Transverse colon (tissue), 4 donors: ENCODE measurements at regions not wholly inside any gene's neighbourhood (a gene's known extent, or its start where the extent isn't known, plus 50 kb on each side); places are given as distances from the start of the nearest gene placed in this dataset.

ENCODE experiments used
- DNase-seq: peaks from one replicate; pipeline ENCODE4 v3.0.0-alpha.2; 2019
- H3K27ac ChIP-seq, 4 donors: fragments of 200-600 bp; sonication (generic); 2 replicates each; pipeline ENCODE4 v1.5.1; 2016 to 2018; ENCODE audit warnings: inconsistent platforms in 4 of 4
- H3K27me3 ChIP-seq: fragments of 200-600 bp; sonication (generic); 2 replicates; pipeline ENCODE4 v1.5.1; 2017; ENCODE audit warnings: inconsistent platforms
- H3K36me3 ChIP-seq, 4 donors: fragments of 200-600 bp; sonication (generic); 2 replicates each; pipeline ENCODE4 v1.5.1; 2017 to 2019; ENCODE audit warnings: inconsistent platforms in 4 of 4
- H3K4me1 ChIP-seq, 4 donors: fragments of 200-600 bp; sonication (generic); 2 replicates each; pipeline ENCODE4 v1.5.1; 2017 to 2020; ENCODE audit warnings: inconsistent platforms in 4 of 4
- H3K4me3 ChIP-seq, 4 donors: fragments of 200-600 bp; sonication (generic); 1 replicate in 1 of 4; 2 replicates in 3 of 4; pipeline versions ENCODE4 v1.5.1 to v1.6.1; 2017 to 2019; ENCODE audit warnings: inconsistent platforms in 4 of 4
- H3K9me3 ChIP-seq, 2 donors: fragments of 200-600 bp; sonication (generic); 2 replicates each; pipeline ENCODE4 v1.5.1; 2017 to 2019; ENCODE audit warnings: inconsistent platforms in 2 of 2
- CTCF ChIP-seq, 5 experiments: fragments of 200-600 bp in 3 of 5; fragments of 450-650 bp in 2 of 5; sonication (generic) in 3 of 5; IDR thresholded peaks; 1 replicate in 2 of 5; 2 replicates in 3 of 5; pipeline ENCODE4 v1.5.1; 2016 to 2017; ENCODE audit warnings: antibody characterized with exemption in 5 of 5, inconsistent platforms in 3 of 5, mild to moderate bottlenecking in 2 of 5, moderate library complexity in 1 of 5
- EP300 ChIP-seq: sonication (generic); formaldehyde crosslinking; IDR thresholded peaks from one replicate; pipeline ENCODE4 v1.6.1; 2017; ENCODE audit warnings: antibody characterized with exemption, low read depth
- POLR2A ChIP-seq: fragments of 450-650 bp; IDR thresholded peaks from one replicate; pipeline ENCODE4 v1.6.1; 2016; ENCODE audit warnings: antibody characterized with exemption, mild to moderate bottlenecking, moderate library complexity
- POLR2AphosphoS5 ChIP-seq, 3 donors: sonication (generic); formaldehyde crosslinking; IDR thresholded peaks; one replicate each; pipeline ENCODE4 v1.6.1; 2016; ENCODE audit warnings: antibody characterized with exemption in 3 of 3
- WGBS, 2 donors: methylation state at CpG; one replicate each; pipeline ENCODE4 v1.1.5; 2018; ENCODE audit warnings: low coverage in 1 of 2; 5-methylcytosine and 5-hydroxymethylcytosine counted together
- in situ Hi-C, 4 donors: fragments of 200-750 bp; cut with MboI; loops; one replicate each; pipeline versions ENCODE4 v1.15.0 to v1.15.1; 2017; ENCODE audit warnings: low sequenced_read_pairs in 3 of 4, low pct_ligation_motif_present in 1 of 4, low pct_unique_long_range_greater_than_20kb in 1 of 4
- intact Hi-C: fragments of 100-400 bp; cut with DNase I; formaldehyde crosslinking; loops from one replicate; pipeline ENCODE4 v1.15.1; 2023; ENCODE audit warnings: low total_unique reads

- Histone ChIP-seq H3K4me3 (no peak overlapping the region), H3K4me1 (peaks cover 0 to 5% (median 0%) of the 10 kb centered on the region in 4 donors), H3K9me3 (no peaks in the 10 kb centered on the region), H3K36me3 (no peaks in the 10 kb centered on the region), H3K27ac (no peak overlapping the region), H3K27me3 (no peaks in the 10 kb centered on the region)
- intact Hi-C loops (no loop called here), in situ Hi-C loops (loop anchor here (10.0 to 25.0 kb wide), 3 partner anchors 354 to 732 kb away; no protein-coding TSS in a partner anchor)
- DNase-seq, result no peak
- WGBS, 2 donors, result 33 to 47% methylated on average over 1 to 2 of the region's 2 CpGs
- TF ChIP-seq POLR2A (no peak), POLR2AphosphoS5 (IDR thresholded peaks at IDR 0.05) (no peak), CTCF (IDR thresholded peaks at IDR 0.05) (no peak), EP300 (no peak)
Measured at GRCh38 chr6:142682985-142683384, 262.0 kb downstream of the HIVEP2 start.

- H3K27ac ChIP-seq, result no peak overlapping the region
- in situ Hi-C loops, result loop anchor here (10.0 to 25.0 kb wide), 3 partner anchors 354 to 731 kb away; no protein-coding TSS in a partner anchor
Measured at GRCh38 chr6:142683714-142684141, 261.2 kb downstream of the HIVEP2 start.

GRCh38 chr6:142684371-142684770 is 260.6 kb downstream of the HIVEP2 start:
- no peak overlapping the region for H3K4me3 ChIP-seq
- no peak for TF ChIP-seq POLR2A
- TF ChIP-seq CTCF (IDR thresholded peaks at IDR 0.05), result no peak
- TF ChIP-seq POLR2AphosphoS5 (IDR thresholded peaks at IDR 0.05), result no peak
- TF ChIP-seq EP300, result no peak
- no peak overlapping the region for H3K27ac ChIP-seq
- in situ Hi-C loops, result loop anchor here (10.0 to 25.0 kb wide), 3 partner anchors 353 to 730 kb away; no protein-coding TSS in a partner anchor
- H3K27me3 ChIP-seq, result no peaks in the 10 kb centered on the region
- H3K9me3 ChIP-seq, result no peaks in the 10 kb centered on the region
- peaks cover 0 to 5% (median 0%) of the 10 kb centered on the region in 4 donors for H3K4me1 ChIP-seq
- 60 to 96% methylated on average over 1 of the region's 1 CpG for WGBS, 2 donors
- no peaks in the 10 kb centered on the region for H3K36me3 ChIP-seq
- intact Hi-C loops, result no loop called here
- no peak for DNase-seq

More at GRCh38 chr6:142683714-142684141, 261.2 kb downstream of the HIVEP2 start:
- Histone ChIP-seq H3K36me3 (no peaks in the 10 kb centered on the region), H3K4me1 (peaks cover 0 to 5% (median 0%) of the 10 kb centered on the region in 4 donors), H3K27me3 (no peaks in the 10 kb centered on the region), H3K9me3 (no peaks in the 10 kb centered on the region), H3K4me3 (no peak overlapping the region)
- intact Hi-C loops, result no loop called here
- no peak for TF ChIP-seq POLR2AphosphoS5 (IDR thresholded peaks at IDR 0.05)
- no peak for TF ChIP-seq POLR2A
- TF ChIP-seq EP300, result no peak
- no peak for TF ChIP-seq CTCF (IDR thresholded peaks at IDR 0.05)
- DNase-seq, result no peak
- 77 to 78% methylated on average over 3 to 6 of the region's 6 CpGs for WGBS, 2 donors

GRCh38 chr6:142685852-142686506 is 259.0 kb downstream of the HIVEP2 start:
- WGBS, 2 donors, result 77 to 81% methylated on average over 4 of the region's 4 CpGs
- Histone ChIP-seq H3K4me1 (no peaks in the 10 kb centered on the region), H3K36me3 (no peaks in the 10 kb centered on the region), H3K9me3 (no peaks in the 10 kb centered on the region), H3K27ac (no peak overlapping the region), H3K27me3 (no peaks in the 10 kb centered on the region), H3K4me3 (no peak overlapping the region)
- DNase-seq, result no peak
- TF ChIP-seq POLR2AphosphoS5 (IDR thresholded peaks at IDR 0.05) (no peak), POLR2A (no peak), EP300 (no peak), CTCF (IDR thresholded peaks at IDR 0.05) (no peak)
- intact Hi-C loops (no loop called here), in situ Hi-C loops (loop anchor here (10.0 to 25.0 kb wide), 3 partner anchors 351 to 729 kb away; no protein-coding TSS in a partner anchor)
